GM21786 (cell line): ENCODE measurements at regions not wholly inside any gene's neighbourhood (a gene's known extent, or its start where the extent isn't known, plus 50 kb on each side); places are given as distances from the start of the nearest gene placed in this dataset.

ENCODE experiments used
- ATAC-seq: cut with Tn5 transposase; IDR thresholded peaks from one replicate; pipeline ENCODE4 v1.9.1; 2021; ENCODE audit not compliant: unreplicated experiment

DNA sequence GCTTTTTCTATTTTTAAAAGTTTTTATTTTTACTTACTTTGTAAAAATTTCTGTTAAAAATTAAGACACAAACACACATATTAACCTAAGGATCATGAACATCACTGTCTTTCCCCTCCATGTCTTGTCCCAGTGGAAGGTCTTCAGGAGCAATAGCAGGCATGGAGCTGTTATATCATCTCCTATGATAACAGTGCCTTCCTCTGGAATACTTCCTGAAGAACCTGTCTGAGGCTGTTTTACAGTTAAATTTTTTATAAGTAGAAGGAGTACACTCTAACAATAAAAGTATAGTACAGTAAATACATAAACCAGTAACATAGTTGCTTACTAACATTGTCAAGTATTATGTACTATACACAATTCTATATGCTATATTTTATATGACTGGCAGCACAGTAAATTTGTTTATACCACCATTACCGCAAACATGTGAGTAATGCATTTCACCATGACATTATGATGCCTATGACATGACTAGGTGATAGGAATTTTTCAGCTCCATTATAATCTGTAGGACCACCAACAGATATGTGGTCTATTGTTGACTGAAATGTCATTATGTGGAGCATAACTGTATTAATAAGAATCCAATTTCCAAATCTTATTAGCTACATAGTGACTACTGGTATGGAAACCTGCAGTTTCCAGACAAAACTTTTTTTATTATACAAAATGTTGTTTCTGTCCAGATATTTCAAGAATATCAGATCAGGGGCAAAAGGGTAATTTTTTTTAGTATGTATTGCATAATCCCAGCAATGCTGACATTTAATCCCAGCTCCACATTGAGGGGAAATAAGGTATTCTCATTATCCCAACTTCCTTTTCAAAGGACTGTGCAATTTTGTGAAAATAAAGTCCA lies 337.2 kb upstream of the SLC39A10 start:
- no peak for ATAC-seq

- no peak for ATAC-seq
Observed at GRCh38 chr2:195319112-195319460, 337.9 kb upstream of the SLC39A10 start.

- ATAC-seq = no peak
Observed at GRCh38 chr2:195318440-195319111, 338.4 kb upstream of the SLC39A10 start.

- no peak for ATAC-seq
Observed at GRCh38 chr2:195317550-195317949, 339.5 kb upstream of the SLC39A10 start.

- no peak for ATAC-seq
Observed at GRCh38 chr2:195316486-195316885, 340.5 kb upstream of the SLC39A10 start.

- peak; percentile 75 for ATAC-seq
Observed at GRCh38 chr2:195313962-195314361, 343.1 kb upstream of the SLC39A10 start.

- ATAC-seq = no peak
Observed at GRCh38 chr2:195312662-195313061, 344.4 kb upstream of the SLC39A10 start.

DNA sequence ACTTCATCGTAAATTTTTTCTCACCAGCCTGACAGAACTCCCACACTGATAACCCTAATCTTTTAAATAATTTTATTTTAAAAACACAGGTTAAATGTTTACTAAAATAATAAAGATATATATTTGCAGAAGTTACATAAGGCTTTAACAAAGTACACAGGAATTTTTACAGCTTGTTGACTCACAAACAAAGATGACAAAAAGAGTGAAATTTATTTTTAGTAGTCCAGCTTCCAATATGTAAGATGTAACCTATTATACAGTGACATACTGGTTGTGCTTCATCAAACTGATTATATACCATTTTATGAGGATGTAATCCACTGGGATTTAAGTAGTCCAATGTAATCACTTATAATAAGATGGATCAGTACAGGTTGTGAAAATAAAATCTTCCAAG lies 348.9 kb upstream of the SLC39A10 start:
- no peak for ATAC-seq

GRCh38 chr2:195307751-195308150 lies 349.3 kb upstream of the SLC39A10 start:
- ATAC-seq = no peak

DNA sequence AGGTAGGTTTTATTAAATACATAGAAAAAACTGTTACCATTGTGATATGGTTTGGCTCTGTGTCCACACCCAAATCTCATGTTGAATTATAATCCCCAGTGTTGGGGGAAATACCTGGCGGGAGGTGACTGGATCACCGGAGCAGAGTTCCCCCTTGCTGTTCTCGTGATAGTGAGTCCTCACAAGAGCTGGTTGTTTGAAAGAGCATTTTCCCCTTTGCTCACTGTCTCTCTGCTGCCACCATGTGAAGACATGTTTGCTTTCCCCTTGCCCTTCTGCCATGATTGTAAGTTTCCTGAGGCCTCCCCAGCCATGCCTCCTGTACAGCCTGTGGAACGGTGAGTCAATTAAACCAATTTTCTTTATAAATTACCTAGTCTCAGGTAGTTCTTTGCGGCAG lies 352.7 kb upstream of the SLC39A10 start:
- no peak for ATAC-seq

- ATAC-seq = no peak
Observed at GRCh38 chr2:195300631-195301030, 356.4 kb upstream of the SLC39A10 start.

GRCh38 chr2:195299600-195299999 lies 357.4 kb upstream of the SLC39A10 start:
- no peak for ATAC-seq

DNA sequence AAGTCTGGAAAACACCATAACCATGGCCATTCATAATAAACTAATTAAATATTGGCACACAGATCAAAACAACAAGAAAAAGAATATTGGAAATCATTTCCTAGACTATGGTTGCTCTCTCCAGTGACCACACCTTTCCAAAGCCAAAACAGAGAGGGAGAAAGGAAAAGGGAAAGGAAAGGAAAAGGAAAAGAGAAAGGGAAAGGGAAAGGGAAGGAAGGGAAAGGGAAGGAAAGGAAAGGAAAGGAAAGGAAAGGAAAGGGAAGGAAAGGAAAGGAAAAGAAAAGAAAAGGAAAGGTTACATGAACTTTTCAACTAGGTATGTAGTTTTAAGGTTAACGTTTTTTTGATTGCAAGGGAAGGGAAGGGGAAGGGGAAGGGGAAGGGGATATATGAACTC lies 360.5 kb upstream of the SLC39A10 start:
- ATAC-seq = no peak

DNA sequence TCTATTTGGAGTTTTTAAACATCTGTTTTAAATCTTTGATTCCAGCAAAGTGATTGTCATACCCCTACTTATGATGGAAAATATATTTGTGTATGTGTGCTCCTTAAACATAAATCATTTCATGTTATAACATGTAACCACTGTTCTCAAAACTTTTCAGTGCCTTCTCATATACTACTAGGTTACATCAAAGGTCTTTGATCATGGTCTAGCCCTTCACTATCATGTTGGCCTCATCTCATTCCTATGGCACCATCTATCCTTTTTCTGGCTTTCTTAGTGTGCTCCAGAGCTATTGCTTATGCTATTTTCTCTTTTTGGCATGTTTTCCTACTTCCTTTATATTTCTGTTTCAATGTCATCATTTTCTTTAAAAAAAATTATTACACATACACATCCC lies 367.9 kb upstream of the SLC39A10 start:
- ATAC-seq = no peak

DNA sequence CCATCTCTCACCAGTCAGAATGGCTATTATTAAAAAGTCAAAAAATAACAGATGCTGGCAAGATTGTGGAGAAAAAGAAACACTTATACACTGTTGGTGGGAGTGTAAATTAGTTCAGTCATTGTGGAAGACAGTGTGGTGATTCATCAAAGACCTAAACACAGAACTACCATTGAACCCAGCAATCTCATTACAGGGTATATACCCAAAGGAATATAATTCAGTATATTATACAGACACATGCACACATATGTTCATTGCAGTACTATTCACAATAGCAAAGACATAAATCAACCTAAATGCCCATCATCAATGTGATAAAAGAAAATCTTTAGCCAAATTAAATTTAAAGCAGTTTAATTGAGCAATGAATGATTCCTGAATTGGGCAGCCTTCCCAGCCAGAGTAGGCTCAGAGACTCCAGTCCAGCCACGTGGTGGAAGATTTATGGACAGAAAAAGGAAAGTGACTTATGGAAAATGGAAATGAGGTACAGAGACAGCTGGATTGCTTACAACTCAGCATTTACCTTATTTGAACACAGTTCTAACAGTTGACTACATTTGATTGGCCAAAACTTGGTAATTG lies 377.1 kb upstream of the SLC39A10 start:
- no peak for ATAC-seq

DNA sequence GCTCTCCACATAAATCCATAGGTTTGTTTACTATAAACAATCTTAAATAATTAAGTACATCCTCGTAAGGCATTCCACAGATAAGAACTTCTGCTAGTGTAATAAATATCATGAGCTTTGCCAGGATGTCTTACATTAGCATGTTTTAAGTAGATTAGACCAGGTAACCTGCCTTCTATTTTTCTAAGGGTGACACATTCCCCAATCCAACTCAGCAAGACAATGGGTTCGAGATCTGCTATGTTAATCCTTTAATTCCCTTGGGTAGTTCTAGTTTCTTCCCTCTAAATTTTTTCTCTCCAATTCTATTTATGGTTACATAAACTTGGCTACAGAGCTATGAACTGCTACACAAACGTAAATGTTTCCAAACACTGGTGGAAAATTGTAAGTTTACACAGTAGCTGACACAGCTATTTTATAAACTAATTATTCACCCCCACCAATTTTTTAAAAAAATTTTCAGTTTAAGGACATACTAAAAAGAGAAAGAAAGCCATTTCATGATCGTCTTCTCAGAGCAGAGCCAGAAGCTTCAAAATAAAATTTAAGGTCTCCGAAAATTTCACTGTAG lies 386.5 kb upstream of the SLC39A10 start:
- ATAC-seq = no peak

- no peak for ATAC-seq
Observed at GRCh38 chr2:195269220-195269619, 387.8 kb upstream of the SLC39A10 start.

- no peak for ATAC-seq
Observed at GRCh38 chr2:195257979-195258378, 399.0 kb upstream of the SLC39A10 start.

- no peak for ATAC-seq
Observed at GRCh38 chr2:195252018-195252417, 405.0 kb upstream of the SLC39A10 start.

- no peak for ATAC-seq
Observed at GRCh38 chr2:195251214-195251613, 405.8 kb upstream of the SLC39A10 start.

- no peak for ATAC-seq
Observed at GRCh38 chr2:195238826-195239225, 418.2 kb upstream of the SLC39A10 start.

DNA sequence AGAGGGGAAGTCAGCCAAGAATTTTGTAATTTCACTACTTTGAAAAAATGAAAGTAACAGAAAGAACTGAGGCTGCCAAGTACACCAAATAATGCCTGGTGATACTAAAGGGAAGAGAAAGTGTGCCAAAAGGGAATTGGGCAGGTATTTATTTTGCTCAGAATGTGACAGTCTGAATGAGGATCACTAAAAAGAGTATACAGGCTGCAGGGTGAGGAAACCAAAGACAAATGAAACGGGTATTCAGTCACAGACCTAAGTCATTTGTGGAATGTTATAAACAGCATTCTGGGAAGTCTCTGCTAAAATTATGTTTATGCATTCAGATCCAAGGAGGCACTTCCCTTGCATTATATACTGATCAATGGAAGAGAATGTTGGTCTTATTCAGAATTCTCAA lies 418.6 kb upstream of the SLC39A10 start:
- no peak for ATAC-seq
